ENCODE measurements at regions not wholly inside any gene's neighbourhood (a gene's known extent, or its start where the extent isn't known, plus 50 kb on each side); places are given as distances from the start of the nearest gene placed in this dataset.

DNA sequence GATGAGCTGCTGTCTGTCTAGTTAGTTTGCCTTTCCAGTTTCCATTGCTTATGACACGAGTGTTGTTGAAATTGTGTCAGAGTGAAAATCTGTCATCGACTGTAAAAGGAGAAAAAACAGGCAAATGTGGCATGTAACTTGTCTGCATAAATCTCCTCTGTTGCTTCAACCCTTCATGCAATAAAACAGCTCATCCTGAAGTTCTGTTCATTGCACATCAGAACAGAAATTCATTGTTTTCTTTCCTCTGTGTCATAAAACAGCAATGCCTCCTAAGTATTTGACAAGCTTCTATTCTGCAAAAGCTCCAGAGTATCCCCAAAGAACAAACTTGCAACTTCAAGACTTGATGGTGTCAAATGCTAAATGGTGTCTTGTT lies 432.1 kb downstream of the MEIS1 start:
- DNase-seq: no peak
- ChIA-PET POLR2A (no interaction called here), CTCF (no interaction called here)
- Mint-ChIP-seq H3K36me3 (ENCODE audit: low read depth) (no peaks in the 10 kb centered on the region), H3K27ac (no peak overlapping the region), H3K9me3 (no peaks in the 10 kb centered on the region), H3K4me3 (no peak overlapping the region), H3K4me1 (no peaks in the 10 kb centered on the region), H3K27me3 (peaks cover 3% of the 10 kb centered on the region)
- no peak for ATAC-seq (ENCODE audit: low read depth)
- intact Hi-C loops (cut with micrococcal nuclease): no loop called here
- TF ChIP-seq, protein P1, sequence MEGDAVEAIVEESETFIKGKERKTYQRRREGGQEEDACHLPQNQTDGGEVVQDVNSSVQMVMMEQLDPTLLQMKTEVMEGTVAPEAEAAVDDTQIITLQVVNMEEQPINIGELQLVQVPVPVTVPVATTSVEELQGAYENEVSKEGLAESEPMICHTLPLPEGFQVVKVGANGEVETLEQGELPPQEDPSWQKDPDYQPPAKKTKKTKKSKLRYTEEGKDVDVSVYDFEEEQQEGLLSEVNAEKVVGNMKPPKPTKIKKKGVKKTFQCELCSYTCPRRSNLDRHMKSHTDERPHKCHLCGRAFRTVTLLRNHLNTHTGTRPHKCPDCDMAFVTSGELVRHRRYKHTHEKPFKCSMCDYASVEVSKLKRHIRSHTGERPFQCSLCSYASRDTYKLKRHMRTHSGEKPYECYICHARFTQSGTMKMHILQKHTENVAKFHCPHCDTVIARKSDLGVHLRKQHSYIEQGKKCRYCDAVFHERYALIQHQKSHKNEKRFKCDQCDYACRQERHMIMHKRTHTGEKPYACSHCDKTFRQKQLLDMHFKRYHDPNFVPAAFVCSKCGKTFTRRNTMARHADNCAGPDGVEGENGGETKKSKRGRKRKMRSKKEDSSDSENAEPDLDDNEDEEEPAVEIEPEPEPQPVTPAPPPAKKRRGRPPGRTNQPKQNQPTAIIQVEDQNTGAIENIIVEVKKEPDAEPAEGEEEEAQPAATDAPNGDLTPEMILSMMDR (IDR thresholded peaks at IDR 0.05): no peak

DNA sequence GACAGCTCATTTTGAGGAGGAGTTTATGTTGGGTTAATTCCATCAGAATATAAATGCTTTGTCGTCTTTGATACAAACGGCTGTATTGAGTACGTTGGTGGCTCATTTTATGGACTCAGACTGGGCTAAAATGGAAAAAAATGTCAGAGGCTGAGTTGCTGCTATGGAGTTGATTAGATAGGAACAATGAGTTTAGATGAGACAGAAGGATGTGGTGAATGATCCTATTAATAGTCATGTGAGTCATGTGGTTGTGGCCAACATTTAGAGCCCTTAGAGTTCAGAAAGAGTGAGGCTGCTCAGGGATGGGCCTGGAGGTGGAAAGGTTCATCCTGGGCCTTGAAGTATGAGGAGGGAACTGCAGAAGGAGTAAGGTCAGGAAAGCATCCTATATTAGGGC lies 434.2 kb downstream of the MEIS1 start:
- DNase-seq: no peak

DNA sequence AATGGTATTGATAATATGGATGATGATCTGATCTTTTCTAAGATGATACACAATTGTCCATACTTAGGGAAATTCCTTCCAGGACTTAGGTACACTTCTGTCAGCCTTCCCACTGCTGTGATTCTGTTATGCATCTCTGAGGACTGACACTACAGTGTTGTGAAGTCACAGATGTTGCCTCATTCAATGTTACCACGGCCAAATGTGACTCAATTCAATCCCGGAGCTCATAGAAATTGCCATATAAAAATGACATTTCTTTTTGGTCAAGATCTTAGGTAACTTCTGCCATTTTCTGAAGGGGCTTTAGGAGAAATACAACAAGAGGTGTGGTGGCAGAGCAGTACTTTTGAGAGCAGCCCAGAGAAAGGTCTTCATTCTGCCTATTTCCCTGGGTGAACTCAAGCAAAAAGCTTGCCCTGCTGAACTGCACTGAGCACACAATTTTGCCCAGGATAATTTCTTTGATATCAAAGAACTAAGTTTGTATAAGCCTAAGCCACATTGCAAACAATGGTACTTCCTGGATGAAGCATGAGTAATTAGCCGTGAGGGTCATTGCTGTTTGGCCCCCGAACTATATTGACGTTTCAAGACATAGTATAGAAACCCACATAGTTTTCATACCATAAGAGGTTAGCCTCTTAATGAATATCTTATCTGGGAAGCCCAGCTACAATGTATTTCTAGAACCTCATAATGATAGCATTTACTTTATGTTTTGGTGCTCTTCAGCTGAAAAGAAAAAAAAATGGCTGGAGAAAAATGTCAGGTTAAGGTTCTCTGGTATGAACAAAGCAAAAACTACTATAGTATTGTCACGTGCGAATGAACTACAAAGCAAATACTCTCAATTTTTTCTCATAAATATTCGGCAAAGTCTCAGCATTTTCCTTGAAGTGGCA lies 437.4 kb downstream of the MEIS1 start:
- ATAC-seq (ENCODE audit: low read depth) (no peak), DNase-seq (no peak)
- H3K9me3 Mint-ChIP-seq: no peaks in the 10 kb centered on the region
- TF ChIP-seq, protein P1 (IDR thresholded peaks at IDR 0.05): no peak
- peaks cover 3% of the 10 kb centered on the region for H3K27me3 Mint-ChIP-seq
- H3K27ac Mint-ChIP-seq: no peak overlapping the region
- intact Hi-C loops (cut with micrococcal nuclease): no loop called here
- ChIA-PET POLR2A (no interaction called here), CTCF (no interaction called here)
- no peaks in the 10 kb centered on the region for H3K36me3 Mint-ChIP-seq (ENCODE audit: low read depth)
- H3K4me3 Mint-ChIP-seq: no peak overlapping the region
- H3K4me1 Mint-ChIP-seq: no peaks in the 10 kb centered on the region

More for the DNA sequence above, 434.2 kb downstream of the MEIS1 start:
- no peaks in the 10 kb centered on the region for H3K9me3 Mint-ChIP-seq
- ChIA-PET CTCF (no interaction called here), POLR2A (no interaction called here)
- H3K27me3 Mint-ChIP-seq: peaks cover 3% of the 10 kb centered on the region
- no peak overlapping the region for H3K27ac Mint-ChIP-seq
- no peak overlapping the region for H3K4me3 Mint-ChIP-seq
- no peaks in the 10 kb centered on the region for H3K4me1 Mint-ChIP-seq
- ATAC-seq (ENCODE audit: low read depth): no peak
- intact Hi-C loops (cut with micrococcal nuclease): no loop called here
- no peaks in the 10 kb centered on the region for H3K36me3 Mint-ChIP-seq (ENCODE audit: low read depth)
- TF ChIP-seq, protein P1 (IDR thresholded peaks at IDR 0.05): no peak

DNA sequence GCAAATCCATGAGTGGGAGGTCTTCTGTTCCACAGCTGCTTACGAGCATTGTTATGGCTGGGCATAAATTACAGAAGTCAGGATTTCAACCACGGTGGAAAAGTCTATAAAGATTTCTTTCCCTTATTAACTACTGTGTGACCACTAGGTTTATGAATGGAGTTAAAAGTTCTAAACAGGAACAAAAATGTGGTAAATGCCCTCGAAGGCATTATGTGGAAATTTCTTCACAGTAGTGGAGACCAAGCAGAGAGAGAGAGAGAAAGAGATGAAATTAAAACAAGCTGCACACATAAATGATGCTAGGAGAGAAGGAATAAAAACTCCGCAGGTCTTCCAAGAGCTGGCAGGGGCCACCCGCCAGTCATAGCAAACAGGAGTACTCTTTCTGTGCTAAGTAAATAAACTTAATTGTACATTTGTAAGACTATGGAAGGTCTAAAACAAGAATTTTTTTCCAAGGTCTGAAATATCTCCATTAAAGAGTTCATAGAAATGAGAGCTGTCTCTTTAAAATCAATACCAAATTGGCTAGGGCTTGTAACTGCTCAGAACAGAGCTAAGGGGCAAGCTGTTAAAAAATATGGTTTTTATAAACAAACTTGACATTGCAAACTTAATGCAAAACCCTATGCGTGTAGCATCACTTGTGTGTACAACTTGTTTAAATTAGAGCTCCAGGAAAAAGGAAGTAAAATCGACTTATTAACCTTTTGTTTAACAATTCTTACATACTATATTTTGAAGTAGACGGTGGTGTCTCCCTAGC lies 438.2 kb downstream of the MEIS1 start:
- Mint-ChIP-seq H3K9me3 (no peaks in the 10 kb centered on the region), H3K4me1 (no peaks in the 10 kb centered on the region), H3K27ac (no peak overlapping the region), H3K4me3 (no peak overlapping the region), H3K27me3 (peaks cover 3% of the 10 kb centered on the region), H3K36me3 (ENCODE audit: low read depth) (no peaks in the 10 kb centered on the region)
- ChIA-PET POLR2A (no interaction called here), CTCF (no interaction called here)
- DNase-seq: no peak
- TF ChIP-seq, protein P1 (IDR thresholded peaks at IDR 0.05): no peak
- no peak for ATAC-seq (ENCODE audit: low read depth)
- intact Hi-C loops (cut with micrococcal nuclease): no loop called here

DNA sequence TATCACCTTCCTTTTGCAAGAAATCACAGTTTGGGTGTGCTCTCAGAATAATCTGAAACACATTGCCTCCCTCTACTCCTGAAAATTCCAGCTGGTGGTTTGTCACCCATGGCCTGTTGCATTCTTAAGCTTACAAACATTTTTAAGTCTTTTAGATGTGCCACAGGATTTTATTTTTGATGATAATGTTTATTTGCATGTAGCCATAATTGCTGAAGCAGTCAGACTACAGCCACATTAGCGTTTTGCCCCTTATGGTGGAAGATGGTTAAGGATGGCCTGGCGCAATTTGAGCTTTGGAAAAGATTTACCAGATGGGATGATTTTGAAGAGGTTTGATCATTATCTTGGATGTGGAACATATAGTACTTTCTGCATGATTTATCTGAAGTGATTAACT lies 439.5 kb downstream of the MEIS1 start:
- H3K9me3 Mint-ChIP-seq: no peaks in the 10 kb centered on the region
- intact Hi-C loops (cut with micrococcal nuclease): no loop called here
- TF ChIP-seq, protein P1 (IDR thresholded peaks at IDR 0.05): no peak
- no peak overlapping the region for H3K27ac Mint-ChIP-seq
- no peak overlapping the region for H3K4me3 Mint-ChIP-seq
- ATAC-seq (ENCODE audit: low read depth) (no peak), DNase-seq (no peak)
- POLR2A ChIA-PET: no interaction called here
- CTCF ChIA-PET: no interaction called here
- no peaks in the 10 kb centered on the region for H3K36me3 Mint-ChIP-seq (ENCODE audit: low read depth)
- H3K4me1 Mint-ChIP-seq: no peaks in the 10 kb centered on the region
- no peaks in the 10 kb centered on the region for H3K27me3 Mint-ChIP-seq

Measured in activated B cell treated with CpG ODN at 0.5 μM for 24 hours (primary cell).